ENCODE measurements at regions not wholly inside any gene's neighbourhood (a gene's known extent, or its start where the extent isn't known, plus 50 kb on each side); places are given as distances from the start of the nearest gene placed in this dataset.

GRCh38 chr2:194105358-194105757 is 1551.7 kb upstream of the SLC39A10 start:
- H3K4me2 ChIP-seq (ENCODE audit: low read length), result peak overlapping the region; percentile 64
- H3K4me3 ChIP-seq (ENCODE audit: low read depth, low read length, poor library complexity, severe bottlenecking), result peak overlapping the region; percentile 28
- H3K9me3 ChIP-seq (ENCODE audit: low read length), result no peaks in the 10 kb centered on the region
- no peaks in the 10 kb centered on the region for H4K20me1 ChIP-seq (ENCODE audit: insufficient read depth, low read length)
- no TSS peak for BruUV-seq (replicated peaks)
- no peak for DNase-seq (ENCODE audit: low spot score)
- TF ChIP-seq EZH2phosphoT487 (IDR thresholded peaks at IDR 0.05; ENCODE audit: borderline replicate concordance, low read depth, low read length) (no peak), CTCF (conservative IDR thresholded peaks at IDR 0.05; ENCODE audit: low read length) (no peak)
- intact Hi-C loops (cut with micrococcal nuclease; ENCODE audit: unreplicated experiment), result no loop called here
- H2AFZ ChIP-seq (ENCODE audit: low read length), result peak overlapping the region; percentile 51
- peaks cover 42% of the 10 kb centered on the region for H3K4me1 ChIP-seq (ENCODE audit: insufficient read depth, low read length, poor library complexity, severe bottlenecking)
- CTCF ChIA-PET (ENCODE audit: unreplicated experiment), result no interaction called here
- H3K9me2 ChIP-seq (ENCODE audit: insufficient read depth, low read length), result no peaks in the 10 kb centered on the region
- POLR2A ChIA-PET, result interaction anchor here (0.6 to 3.2 kb wide), 10 partner anchors 9 to 87 kb away, joined by 3 to 28 read pairs (median 4); no protein-coding TSS in a partner anchor
- H3K27ac ChIP-seq (ENCODE audit: low read depth, low read length, poor library complexity, severe bottlenecking), result peak overlapping the region; percentile 90
- no peaks in the 10 kb centered on the region for H3K79me2 ChIP-seq (ENCODE audit: insufficient read depth, low read depth, low read length)
- H3K36me3 ChIP-seq (ENCODE audit: insufficient read depth, low read length), result no peaks in the 10 kb centered on the region

- intact Hi-C loops (cut with micrococcal nuclease; ENCODE audit: unreplicated experiment), result loop anchor here (5.0 kb wide), 1 partner anchor 1458 kb away; no protein-coding TSS in a partner anchor
- H3K36me3 ChIP-seq (ENCODE audit: insufficient read depth, low read length), result no peaks in the 10 kb centered on the region
- DNase-seq (ENCODE audit: low spot score), result peak; percentile 84
- H3K4me2 ChIP-seq (ENCODE audit: low read length), result peak overlapping the region; percentile 64
- POLR2A ChIA-PET, result interaction anchor here (0.7 to 3.2 kb wide), 10 partner anchors 9 to 44 kb away, joined by 3 to 28 read pairs (median 6); no protein-coding TSS in a partner anchor
- H3K4me1 ChIP-seq (ENCODE audit: insufficient read depth, low read length, poor library complexity, severe bottlenecking), result peaks cover 42% of the 10 kb centered on the region
- no peaks in the 10 kb centered on the region for H3K9me3 ChIP-seq (ENCODE audit: low read length)
- peak overlapping the region; percentile 35 for H3K4me3 ChIP-seq (ENCODE audit: low read depth, low read length, poor library complexity, severe bottlenecking)
- H4K20me1 ChIP-seq (ENCODE audit: insufficient read depth, low read length), result no peaks in the 10 kb centered on the region
- CTCF ChIA-PET (ENCODE audit: unreplicated experiment), result no interaction called here
- no peaks in the 10 kb centered on the region for H3K79me2 ChIP-seq (ENCODE audit: insufficient read depth, low read depth, low read length)
- H2AFZ ChIP-seq (ENCODE audit: low read length), result peak overlapping the region; percentile 67
- no peak for TF ChIP-seq CTCF (conservative IDR thresholded peaks at IDR 0.05; ENCODE audit: low read length)
- TF ChIP-seq EZH2phosphoT487 (IDR thresholded peaks at IDR 0.05; ENCODE audit: borderline replicate concordance, low read depth, low read length), result no peak
- H3K9me2 ChIP-seq (ENCODE audit: insufficient read depth, low read length), result no peaks in the 10 kb centered on the region
- H3K27ac ChIP-seq (ENCODE audit: low read depth, low read length, poor library complexity, severe bottlenecking), result peak overlapping the region; percentile 90
- no TSS peak for BruUV-seq (replicated peaks)
Measured at GRCh38 chr2:194104687-194105086, 1552.3 kb upstream of the SLC39A10 start.

GRCh38 chr2:194103941-194104659 is 1552.9 kb upstream of the SLC39A10 start:
- H4K20me1 ChIP-seq (ENCODE audit: insufficient read depth, low read length), result no peaks in the 10 kb centered on the region
- no peak for TF ChIP-seq CTCF (conservative IDR thresholded peaks at IDR 0.05; ENCODE audit: low read length)
- no peak for TF ChIP-seq EZH2phosphoT487 (IDR thresholded peaks at IDR 0.05; ENCODE audit: borderline replicate concordance, low read depth, low read length)
- H3K9me3 ChIP-seq (ENCODE audit: low read length), result no peaks in the 10 kb centered on the region
- ChIA-PET CTCF (ENCODE audit: unreplicated experiment) (no interaction called here), POLR2A (interaction anchor here (1.0 to 3.2 kb wide), 8 partner anchors 10 to 78 kb away, joined by 3 to 28 read pairs (median 6); no protein-coding TSS in a partner anchor)
- H3K36me3 ChIP-seq (ENCODE audit: insufficient read depth, low read length), result no peaks in the 10 kb centered on the region
- H2AFZ ChIP-seq (ENCODE audit: low read length), result peak overlapping the region; percentile 67
- DNase-seq (ENCODE audit: low spot score), result peak; percentile 47
- peaks cover 43% of the 10 kb centered on the region for H3K4me1 ChIP-seq (ENCODE audit: insufficient read depth, low read length, poor library complexity, severe bottlenecking)
- no peaks in the 10 kb centered on the region for H3K79me2 ChIP-seq (ENCODE audit: insufficient read depth, low read depth, low read length)
- H3K9me2 ChIP-seq (ENCODE audit: insufficient read depth, low read length), result no peaks in the 10 kb centered on the region
- no peak overlapping the region for H3K4me3 ChIP-seq (ENCODE audit: low read depth, low read length, poor library complexity, severe bottlenecking)
- BruUV-seq (replicated peaks), result no TSS peak
- peak overlapping the region; percentile 90 for H3K27ac ChIP-seq (ENCODE audit: low read depth, low read length, poor library complexity, severe bottlenecking)
- intact Hi-C loops (cut with micrococcal nuclease; ENCODE audit: unreplicated experiment), result loop anchor here (5.0 kb wide), 1 partner anchor 1458 kb away; no protein-coding TSS in a partner anchor
- peak overlapping the region; percentile 53 for H3K4me2 ChIP-seq (ENCODE audit: low read length)
